ENCODE measurements at regions not wholly inside any gene's neighbourhood (a gene's known extent, or its start where the extent isn't known, plus 50 kb on each side); places are given as distances from the start of the nearest gene placed in this dataset.

DNA sequence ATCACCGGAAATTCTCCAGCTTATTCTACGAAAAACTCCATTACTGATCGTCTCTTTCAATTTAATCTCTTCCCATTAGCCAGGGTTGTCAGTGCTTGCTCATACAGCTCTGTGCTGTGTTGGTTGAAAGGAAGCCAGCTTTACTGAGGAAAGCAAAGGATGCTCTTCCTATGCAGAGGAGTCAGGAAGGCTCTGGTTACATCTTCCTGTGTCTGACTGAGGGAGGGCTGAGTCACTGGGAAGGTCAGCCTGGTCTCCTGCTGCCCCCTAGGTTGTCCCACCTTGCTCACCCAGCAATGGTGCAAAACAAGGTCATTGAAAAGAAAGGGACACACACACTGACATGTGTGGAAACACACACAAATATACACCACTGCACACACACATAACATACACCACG is 975.6 kb downstream of the DCDC2C start:
- no peak overlapping the region for H3K4me2 ChIP-seq (ENCODE audit: low read length)
- no peak overlapping the region for H3K9ac ChIP-seq (ENCODE audit: low read length)
- no peak overlapping the region for H3K27ac ChIP-seq (ENCODE audit: low read length)
- no peaks in the 10 kb centered on the region for H3K4me1 ChIP-seq (ENCODE audit: low read length)
- no peak overlapping the region for H2AFZ ChIP-seq (ENCODE audit: low read depth, low read length)
- no peaks in the 10 kb centered on the region for H3K27me3 ChIP-seq (ENCODE audit: low read depth, low read length)
- no peaks in the 10 kb centered on the region for H3K36me3 ChIP-seq (replicated peaks; ENCODE audit: low read depth, low read length)
- H3K79me2 ChIP-seq (ENCODE audit: low read length), result no peaks in the 10 kb centered on the region
- no peaks in the 10 kb centered on the region for H3K9me3 ChIP-seq (ENCODE audit: insufficient read depth, low read length)
- TF ChIP-seq, protein P1, sequence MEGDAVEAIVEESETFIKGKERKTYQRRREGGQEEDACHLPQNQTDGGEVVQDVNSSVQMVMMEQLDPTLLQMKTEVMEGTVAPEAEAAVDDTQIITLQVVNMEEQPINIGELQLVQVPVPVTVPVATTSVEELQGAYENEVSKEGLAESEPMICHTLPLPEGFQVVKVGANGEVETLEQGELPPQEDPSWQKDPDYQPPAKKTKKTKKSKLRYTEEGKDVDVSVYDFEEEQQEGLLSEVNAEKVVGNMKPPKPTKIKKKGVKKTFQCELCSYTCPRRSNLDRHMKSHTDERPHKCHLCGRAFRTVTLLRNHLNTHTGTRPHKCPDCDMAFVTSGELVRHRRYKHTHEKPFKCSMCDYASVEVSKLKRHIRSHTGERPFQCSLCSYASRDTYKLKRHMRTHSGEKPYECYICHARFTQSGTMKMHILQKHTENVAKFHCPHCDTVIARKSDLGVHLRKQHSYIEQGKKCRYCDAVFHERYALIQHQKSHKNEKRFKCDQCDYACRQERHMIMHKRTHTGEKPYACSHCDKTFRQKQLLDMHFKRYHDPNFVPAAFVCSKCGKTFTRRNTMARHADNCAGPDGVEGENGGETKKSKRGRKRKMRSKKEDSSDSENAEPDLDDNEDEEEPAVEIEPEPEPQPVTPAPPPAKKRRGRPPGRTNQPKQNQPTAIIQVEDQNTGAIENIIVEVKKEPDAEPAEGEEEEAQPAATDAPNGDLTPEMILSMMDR (IDR thresholded peaks at IDR 0.05; ENCODE audit: low read depth, low read length), result no peak
- no peak for TF ChIP-seq EZH2phosphoT487 (IDR thresholded peaks at IDR 0.05; ENCODE audit: low read depth)
- H3K4me3 ChIP-seq (ENCODE audit: low read length), result no peak overlapping the region
- no peaks in the 10 kb centered on the region for H4K20me1 ChIP-seq (ENCODE audit: insufficient read depth, low read length)

DNA sequence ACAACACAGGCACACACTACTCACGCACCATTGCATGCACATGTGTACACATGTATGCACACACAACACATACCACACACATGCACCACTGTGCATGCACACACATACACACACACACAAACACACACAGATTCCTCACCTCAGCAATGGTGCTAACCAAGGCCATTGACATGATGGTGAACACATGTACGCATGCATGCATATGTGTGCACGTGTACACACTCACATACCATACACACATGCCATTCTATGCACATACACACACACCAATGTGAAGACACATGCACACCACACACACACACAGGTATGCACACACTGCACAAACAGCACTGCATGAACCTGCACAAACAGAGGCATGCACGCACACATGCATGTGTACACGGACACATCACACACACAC is 976.0 kb downstream of the DCDC2C start:
- Histone ChIP-seq H3K9ac (ENCODE audit: low read length) (no peak overlapping the region), H3K27me3 (ENCODE audit: low read depth, low read length) (no peaks in the 10 kb centered on the region), H2AFZ (ENCODE audit: low read depth, low read length) (no peak overlapping the region), H3K79me2 (ENCODE audit: low read length) (no peaks in the 10 kb centered on the region), H4K20me1 (ENCODE audit: insufficient read depth, low read length) (no peaks in the 10 kb centered on the region), H3K4me1 (ENCODE audit: low read length) (no peaks in the 10 kb centered on the region), H3K36me3 (replicated peaks; ENCODE audit: low read depth, low read length) (no peaks in the 10 kb centered on the region), H3K9me3 (ENCODE audit: insufficient read depth, low read length) (no peaks in the 10 kb centered on the region), H3K4me3 (ENCODE audit: low read length) (no peak overlapping the region), H3K27ac (ENCODE audit: low read length) (no peak overlapping the region), H3K4me2 (ENCODE audit: low read length) (no peak overlapping the region)
- TF ChIP-seq, protein P1 (IDR thresholded peaks at IDR 0.05; ENCODE audit: low read depth, low read length), result no peak
- no peak for TF ChIP-seq EZH2phosphoT487 (IDR thresholded peaks at IDR 0.05; ENCODE audit: low read depth)

DNA sequence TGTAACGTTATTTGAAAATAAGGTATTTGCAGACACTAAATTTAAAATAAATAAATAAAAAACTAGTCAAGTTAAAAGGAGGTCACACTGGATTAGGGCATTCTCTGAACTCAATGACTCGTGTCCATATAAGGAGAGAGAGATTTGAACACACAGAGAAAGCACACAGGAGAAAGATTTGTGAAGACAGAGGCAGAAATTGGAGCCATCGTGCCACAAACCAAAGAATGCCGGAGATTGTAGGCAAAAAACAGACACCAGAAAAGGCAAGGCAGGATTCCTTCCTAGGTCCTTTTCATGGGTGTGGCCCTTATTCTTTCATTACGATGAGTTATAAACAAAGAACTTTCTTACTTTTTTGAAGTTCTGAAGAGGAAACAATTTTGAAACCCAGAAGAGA is 981.5 kb downstream of the DCDC2C start:
- Histone ChIP-seq H3K4me2 (ENCODE audit: low read length) (no peak overlapping the region), H3K9me3 (ENCODE audit: insufficient read depth, low read length) (no peaks in the 10 kb centered on the region), H3K27me3 (ENCODE audit: low read depth, low read length) (no peaks in the 10 kb centered on the region), H4K20me1 (ENCODE audit: insufficient read depth, low read length) (no peaks in the 10 kb centered on the region), H3K79me2 (ENCODE audit: low read length) (no peaks in the 10 kb centered on the region), H2AFZ (ENCODE audit: low read depth, low read length) (no peak overlapping the region), H3K27ac (ENCODE audit: low read length) (no peak overlapping the region), H3K9ac (ENCODE audit: low read length) (no peak overlapping the region), H3K36me3 (replicated peaks; ENCODE audit: low read depth, low read length) (no peaks in the 10 kb centered on the region), H3K4me1 (ENCODE audit: low read length) (no peaks in the 10 kb centered on the region), H3K4me3 (ENCODE audit: low read length) (no peak overlapping the region)
- TF ChIP-seq, protein P1 (IDR thresholded peaks at IDR 0.05; ENCODE audit: low read depth, low read length), result no peak
- TF ChIP-seq EZH2phosphoT487 (IDR thresholded peaks at IDR 0.05; ENCODE audit: low read depth), result no peak

DNA sequence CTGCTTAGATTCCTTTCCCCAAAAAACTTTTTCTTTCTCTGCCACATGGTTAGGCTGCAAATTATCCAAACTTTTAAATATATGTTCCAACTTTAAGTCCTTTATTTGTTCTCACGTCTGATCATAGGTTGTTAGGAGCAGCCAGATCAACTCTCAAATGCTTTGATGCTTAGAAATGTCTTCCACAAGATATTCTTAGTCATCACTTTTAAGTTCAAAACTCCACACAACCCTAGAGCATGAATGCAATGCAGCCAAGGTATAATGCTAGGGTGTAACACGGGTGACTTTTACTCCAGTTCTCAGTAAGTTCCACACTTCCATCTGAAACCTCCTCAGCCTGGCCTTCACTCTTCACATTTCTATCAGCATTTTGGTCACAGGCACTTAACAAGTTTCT is 987.5 kb downstream of the DCDC2C start:
- H4K20me1 ChIP-seq (ENCODE audit: insufficient read depth, low read length), result no peaks in the 10 kb centered on the region
- no peaks in the 10 kb centered on the region for H3K36me3 ChIP-seq (replicated peaks; ENCODE audit: low read depth, low read length)
- no peaks in the 10 kb centered on the region for H3K4me1 ChIP-seq (ENCODE audit: low read length)
- no peak for TF ChIP-seq EZH2phosphoT487 (IDR thresholded peaks at IDR 0.05; ENCODE audit: low read depth)
- TF ChIP-seq, protein P1 (IDR thresholded peaks at IDR 0.05; ENCODE audit: low read depth, low read length), result no peak
- H3K27me3 ChIP-seq (ENCODE audit: low read depth, low read length), result peaks cover 6% of the 10 kb centered on the region; the same call in 1 of the 2 replicates
- no peaks in the 10 kb centered on the region for H3K9me3 ChIP-seq (ENCODE audit: insufficient read depth, low read length)
- H3K9ac ChIP-seq (ENCODE audit: low read length), result no peak overlapping the region
- no peak overlapping the region for H3K4me3 ChIP-seq (ENCODE audit: low read length)
- no peak overlapping the region for H3K27ac ChIP-seq (ENCODE audit: low read length)
- no peak overlapping the region for H2AFZ ChIP-seq (ENCODE audit: low read depth, low read length)
- no peaks in the 10 kb centered on the region for H3K79me2 ChIP-seq (ENCODE audit: low read length)
- no peak overlapping the region for H3K4me2 ChIP-seq (ENCODE audit: low read length)

Data from OCI-LY3 (cell line).